Activated CD8-positive, alpha-beta T cell treated with anti-CD3 and anti-CD28 coated beads for 36 hours (primary cell): ENCODE measurements at regions not wholly inside any gene's neighbourhood (a gene's known extent, or its start where the extent isn't known, plus 50 kb on each side); places are given as distances from the start of the nearest gene placed in this dataset.
"Not testable (repeated sequence)": the region's sequence is repeated elsewhere in the genome, so short reads cannot be mapped to it uniquely, and the experiment has no call there.

ENCODE experiments used
- ATAC-seq: fragments of 200-7000 bp; cut with Tn5 transposase; one replicate; pipeline ENCODE4 v1.10.0; 2021; ENCODE audit warnings: mild to moderate bottlenecking, moderate library complexity
- CTCF ChIA-PET: fragments of 350-600 bp; sonication (Branson Sonifier 250); formaldehyde crosslinking; loops from one replicate; lab custom pipeline; 2021; ENCODE audit warnings: antibody characterized with exemption; lab: Charles Lee
- POLR2A ChIA-PET: fragments of 350-600 bp; sonication (Branson Sonifier 250); formaldehyde crosslinking; loops from one replicate; lab custom pipeline; 2021; ENCODE audit warnings: antibody characterized with exemption; lab: Charles Lee
- DNase-seq: peaks from one replicate; pipeline ENCODE4 v3.0.0-alpha.2; 2020
- H3K27ac Mint-ChIP-seq: one replicate; pipeline ENCODE4 v1.8.0; 2021; ENCODE audit warnings: mild to moderate bottlenecking, mixed read lengths
- H3K27me3 Mint-ChIP-seq: one replicate; pipeline ENCODE4 v1.8.0; 2021; ENCODE audit warnings: mixed read lengths
- H3K36me3 Mint-ChIP-seq: one replicate; pipeline ENCODE4 v1.8.0; 2021; ENCODE audit warnings: low read depth, mixed read lengths
- H3K4me1 Mint-ChIP-seq: one replicate; pipeline ENCODE4 v1.8.0; 2021; ENCODE audit warnings: low read depth, mixed read lengths
- H3K4me3 Mint-ChIP-seq: one replicate; pipeline ENCODE4 v1.8.0; 2021; ENCODE audit warnings: mild to moderate bottlenecking, moderate library complexity, mixed read lengths
- H3K9me3 Mint-ChIP-seq: one replicate; pipeline ENCODE4 v1.8.0; 2021; ENCODE audit warnings: mixed read lengths
- intact Hi-C: fragments of 100-400 bp; cut with micrococcal nuclease; formaldehyde crosslinking; loops from one replicate; pipeline ENCODE4 v1.10.0; 2022
- TF ChIP-seq, protein P1 (sequence below): fragments of 200-600 bp; IDR thresholded peaks from one replicate; pipeline ENCODE4 v1.8.0; 2022; ENCODE audit warnings: antibody characterized with exemption, mild to moderate bottlenecking

DNA sequence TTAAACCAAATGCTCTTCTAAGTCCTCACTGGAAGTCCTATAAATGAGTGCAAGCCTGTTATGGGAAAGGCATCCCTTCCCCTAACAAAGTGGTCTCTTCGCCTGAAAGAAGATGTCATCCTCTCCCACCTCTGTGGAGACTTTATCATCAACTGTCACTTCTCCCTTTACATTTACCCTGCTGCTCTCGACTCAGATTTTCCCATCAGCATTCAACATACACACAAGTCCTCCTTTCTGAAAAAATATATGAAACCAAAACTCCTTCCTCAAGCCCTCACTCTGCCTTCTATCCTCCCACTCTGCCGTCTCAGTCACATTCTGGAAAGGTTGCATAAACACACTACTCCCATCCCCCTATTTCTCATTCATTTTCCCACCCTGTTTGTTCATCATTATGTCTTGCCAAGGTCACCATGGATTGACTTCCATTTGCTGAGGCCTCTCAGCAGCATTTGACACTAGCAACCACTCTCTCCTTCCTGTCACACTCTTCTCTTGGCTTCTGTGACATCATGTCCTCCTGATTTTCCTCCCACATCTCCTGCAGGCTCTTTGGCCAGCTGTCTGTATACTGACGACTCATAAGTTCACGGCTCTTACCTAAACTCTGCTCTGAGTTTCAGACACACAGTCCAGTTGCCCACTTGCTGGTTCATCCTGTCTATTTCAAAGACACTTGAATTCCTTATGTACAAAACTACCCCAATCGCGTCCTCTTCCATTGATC lies 70.3 kb upstream of the SMAD3 start:
- DNase-seq (no peak), ATAC-seq (no peak)
- POLR2A ChIA-PET: no interaction called here
- Mint-ChIP-seq H3K27ac (no peak overlapping the region), H3K27me3 (no peaks in the 10 kb centered on the region), H3K36me3 (no peaks in the 10 kb centered on the region), H3K4me3 (no peak overlapping the region), H3K4me1 (peaks cover 7% of the 10 kb centered on the region), H3K9me3 (peaks cover 6% of the 10 kb centered on the region)
- TF ChIP-seq, protein P1, sequence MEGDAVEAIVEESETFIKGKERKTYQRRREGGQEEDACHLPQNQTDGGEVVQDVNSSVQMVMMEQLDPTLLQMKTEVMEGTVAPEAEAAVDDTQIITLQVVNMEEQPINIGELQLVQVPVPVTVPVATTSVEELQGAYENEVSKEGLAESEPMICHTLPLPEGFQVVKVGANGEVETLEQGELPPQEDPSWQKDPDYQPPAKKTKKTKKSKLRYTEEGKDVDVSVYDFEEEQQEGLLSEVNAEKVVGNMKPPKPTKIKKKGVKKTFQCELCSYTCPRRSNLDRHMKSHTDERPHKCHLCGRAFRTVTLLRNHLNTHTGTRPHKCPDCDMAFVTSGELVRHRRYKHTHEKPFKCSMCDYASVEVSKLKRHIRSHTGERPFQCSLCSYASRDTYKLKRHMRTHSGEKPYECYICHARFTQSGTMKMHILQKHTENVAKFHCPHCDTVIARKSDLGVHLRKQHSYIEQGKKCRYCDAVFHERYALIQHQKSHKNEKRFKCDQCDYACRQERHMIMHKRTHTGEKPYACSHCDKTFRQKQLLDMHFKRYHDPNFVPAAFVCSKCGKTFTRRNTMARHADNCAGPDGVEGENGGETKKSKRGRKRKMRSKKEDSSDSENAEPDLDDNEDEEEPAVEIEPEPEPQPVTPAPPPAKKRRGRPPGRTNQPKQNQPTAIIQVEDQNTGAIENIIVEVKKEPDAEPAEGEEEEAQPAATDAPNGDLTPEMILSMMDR: no peak
- CTCF ChIA-PET: interaction anchor here (0.7 kb wide), 1 partner anchor 17 kb away, joined by 3 read pairs; no protein-coding TSS in a partner anchor
- intact Hi-C loops: no loop called here

DNA sequence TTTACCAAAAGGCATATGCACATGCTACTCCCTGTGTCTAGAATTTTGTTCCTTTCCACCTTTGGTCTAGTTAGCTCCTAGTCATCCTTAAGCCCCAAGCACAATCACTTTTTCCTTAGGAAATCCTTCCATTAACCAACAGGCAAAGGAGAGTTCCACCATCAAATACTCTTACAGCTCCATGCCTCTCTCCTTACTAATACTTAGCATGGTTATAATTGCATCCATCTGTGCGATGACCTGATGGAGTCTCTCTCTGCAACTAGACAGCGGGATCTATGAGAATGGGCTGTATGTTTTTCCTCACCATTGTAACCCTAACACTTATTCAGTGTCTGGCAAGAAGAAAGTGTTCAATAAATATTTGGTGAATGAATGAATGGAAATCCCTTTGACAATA lies 69.3 kb upstream of the SMAD3 start:
- CTCF ChIA-PET: interaction anchor here (0.7 to 1.4 kb wide), 3 partner anchors 16 to 30 kb away, joined by 3 to 4 read pairs (median 3); no protein-coding TSS in a partner anchor
- POLR2A ChIA-PET: no interaction called here
- Mint-ChIP-seq H3K27me3 (no peaks in the 10 kb centered on the region), H3K4me3 (no peak overlapping the region), H3K27ac (no peak overlapping the region), H3K4me1 (peaks cover 2% of the 10 kb centered on the region), H3K36me3 (no peaks in the 10 kb centered on the region), H3K9me3 (peaks cover 6% of the 10 kb centered on the region)
- ATAC-seq (no peak), DNase-seq (no peak)
- TF ChIP-seq, protein P1: no peak
- intact Hi-C loops: no loop called here

DNA sequence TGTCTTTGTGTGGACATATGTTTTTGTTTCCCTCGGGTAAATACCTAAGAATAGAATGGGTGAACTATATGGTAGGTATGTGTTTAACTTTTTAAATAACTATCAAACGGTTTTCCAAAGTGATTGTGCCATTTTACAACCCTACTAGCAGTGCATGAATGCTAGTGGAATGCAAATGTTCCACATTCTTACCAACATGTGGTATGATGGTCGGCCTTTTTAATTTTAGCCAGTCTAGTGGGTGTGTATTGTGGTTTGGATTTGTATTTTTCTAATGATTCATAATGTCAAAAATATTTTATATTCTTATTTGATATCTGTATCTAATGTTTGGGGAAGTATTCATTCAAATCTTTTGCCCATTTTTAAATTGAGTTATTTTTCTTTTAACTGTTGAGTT lies 68.2 kb upstream of the SMAD3 start:
- intact Hi-C loops: no loop called here
- Mint-ChIP-seq H3K27me3 (no peaks in the 10 kb centered on the region), H3K36me3 (no peaks in the 10 kb centered on the region), H3K4me1 (peaks cover 2% of the 10 kb centered on the region), H3K27ac (no peak overlapping the region), H3K9me3 (peaks cover 6% of the 10 kb centered on the region), H3K4me3 (no peak overlapping the region)
- POLR2A ChIA-PET: no interaction called here
- DNase-seq: no peak
- CTCF ChIA-PET: interaction anchor here (1.1 kb wide), 1 partner anchor 15 kb away, joined by 3 read pairs; no protein-coding TSS in a partner anchor
- no peak for ATAC-seq
- TF ChIP-seq, protein P1: no peak

DNA sequence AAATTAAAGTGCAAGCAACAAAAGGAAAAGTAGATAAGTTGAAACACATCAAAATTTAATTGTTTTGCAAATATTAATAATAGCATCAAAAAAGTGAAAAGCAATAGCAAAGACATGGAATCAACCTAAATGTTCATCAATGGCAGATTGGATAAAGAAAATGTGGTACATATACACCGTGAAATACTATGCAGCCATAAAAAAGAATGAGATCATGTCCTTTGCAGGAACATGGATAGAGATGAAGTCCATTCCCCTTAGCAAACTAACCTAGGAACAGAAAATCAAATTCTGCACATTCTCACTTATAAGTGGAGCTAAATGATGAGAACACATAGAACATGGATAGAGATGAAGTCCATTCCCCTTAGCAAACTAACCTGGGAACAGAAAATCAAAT lies 67.2 kb upstream of the SMAD3 start:
- H3K27me3 Mint-ChIP-seq, H3K27ac Mint-ChIP-seq, H3K9me3 Mint-ChIP-seq, H3K36me3 Mint-ChIP-seq, CTCF ChIA-PET, DNase-seq, ATAC-seq, POLR2A ChIA-PET, H3K4me1 Mint-ChIP-seq, intact Hi-C loops, H3K4me3 Mint-ChIP-seq: not testable (repeated sequence)

DNA sequence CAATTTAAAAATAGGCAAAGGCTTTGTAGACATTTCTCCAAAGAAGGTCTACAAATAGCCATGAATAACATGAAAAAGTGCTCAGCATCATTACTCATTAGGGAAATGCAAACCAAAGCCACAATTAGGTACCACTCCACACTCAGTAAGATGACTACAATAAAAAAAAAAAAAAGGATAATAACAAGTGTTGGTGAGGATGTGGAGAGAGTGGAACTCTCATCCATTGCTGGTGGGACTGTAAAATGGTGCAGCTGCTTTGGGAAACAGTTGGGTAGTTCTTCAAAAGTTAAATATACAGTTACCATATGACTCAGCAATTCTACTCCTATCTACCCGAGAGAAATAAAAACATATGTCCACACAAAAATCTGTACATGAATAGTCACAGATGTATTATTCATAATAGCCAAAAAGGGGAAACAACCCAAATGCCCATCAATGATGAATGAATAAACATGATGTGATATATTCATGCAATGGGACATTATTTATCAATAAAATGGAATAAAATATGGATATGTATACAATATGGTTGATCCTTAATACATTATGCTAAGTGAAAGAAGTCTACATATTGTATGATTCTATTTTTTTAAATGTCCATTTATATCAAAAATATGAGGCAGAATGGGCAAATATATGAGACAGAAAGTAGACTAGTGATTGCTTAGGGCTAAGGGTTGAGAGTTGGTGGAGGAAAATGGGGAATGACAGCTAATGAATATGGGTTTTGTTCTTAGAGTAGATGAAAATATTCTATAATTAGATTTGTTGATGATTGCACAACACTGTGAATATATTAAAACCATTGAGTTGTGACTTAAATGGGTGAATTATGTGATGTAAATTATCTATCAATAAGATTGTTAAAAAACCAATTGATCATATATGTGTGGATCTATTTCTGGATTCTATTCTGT lies 66.1 kb upstream of the SMAD3 start:
- H3K27ac Mint-ChIP-seq: no peak overlapping the region
- TF ChIP-seq, protein P1: no peak
- H3K27me3 Mint-ChIP-seq: no peaks in the 10 kb centered on the region
- no peaks in the 10 kb centered on the region for H3K36me3 Mint-ChIP-seq
- peaks cover 6% of the 10 kb centered on the region for H3K9me3 Mint-ChIP-seq
- CTCF ChIA-PET: interaction anchor here (0.5 kb wide), 1 partner anchor 436 kb away, joined by 3 read pairs; no protein-coding TSS in a partner anchor
- POLR2A ChIA-PET: no interaction called here
- H3K4me3 Mint-ChIP-seq: no peak overlapping the region
- no peaks in the 10 kb centered on the region for H3K4me1 Mint-ChIP-seq
- intact Hi-C loops: no loop called here
- ATAC-seq (no peak), DNase-seq (no peak)
